GM12878 (cell line): ENCODE measurements at regions not wholly inside any gene's neighbourhood (a gene's known extent, or its start where the extent isn't known, plus 50 kb on each side); places are given as distances from the start of the nearest gene placed in this dataset.

Experiments used
- BCL3 ChIP-seq: IDR thresholded peaks from 2 replicates; pipeline ENCODE4 v1.6.1; 2011; ENCODE audit warnings: borderline replicate concordance, low read depth, mild to moderate bottlenecking, moderate library complexity, low read length; ENCODE audit not compliant: insufficient read depth, poor library complexity, severe bottlenecking
- CREB1 ChIP-seq: IDR thresholded peaks from 2 replicates; pipeline ENCODE4 v1.6.1; 2012; ENCODE audit warnings: low read depth, mild to moderate bottlenecking, inconsistent platforms
- CREM ChIP-seq: IDR thresholded peaks from 2 replicates; pipeline ENCODE4 v1.6.1; 2014; ENCODE audit warnings: antibody characterized with exemption, low read depth
- CUX1 ChIP-seq: IDR thresholded peaks from 2 replicates; pipeline ENCODE4 v1.6.1; 2012; ENCODE audit warnings: improper control_type of control experiment, low read depth, low read length; ENCODE audit not compliant: insufficient replicate concordance
- DPF2 ChIP-seq: fragments of 450-650 bp; IDR thresholded peaks from 2 replicates; pipeline ENCODE4 v1.6.1; 2017; ENCODE audit warnings: mild to moderate bottlenecking
- EED ChIP-seq: sonication (generic); IDR thresholded peaks from 2 replicates; pipeline ENCODE4 v1.6.1; 2016; ENCODE audit warnings: antibody characterized with exemption, low read depth
- ESRRA ChIP-seq: IDR thresholded peaks from 2 replicates; pipeline ENCODE4 v1.6.1; 2012; ENCODE audit warnings: mild to moderate bottlenecking, low read length, improper control_type of control experiment
- FOXM1 ChIP-seq: IDR thresholded peaks from 2 replicates; pipeline ENCODE4 v1.6.1; 2012; ENCODE audit warnings: low read depth, mild to moderate bottlenecking, inconsistent platforms, low read length, moderate library complexity
- HDAC6 ChIP-seq: fragments of 200-600 bp; sonication (generic); IDR thresholded peaks from one replicate; pipeline ENCODE4 v1.8.0; 2017; ENCODE audit warnings: antibody characterized with exemption; ENCODE audit not compliant: unreplicated experiment
- MEF2A ChIP-seq: IDR thresholded peaks from 2 replicates; pipeline ENCODE4 v1.6.1; 2011; ENCODE audit warnings: low read depth, mild to moderate bottlenecking, low read length, moderate library complexity; ENCODE audit not compliant: insufficient read depth
- MTA2 ChIP-seq: fragments of 450-650 bp; IDR thresholded peaks from 2 replicates; pipeline ENCODE4 v1.6.1; 2016; ENCODE audit warnings: low read depth, mild to moderate bottlenecking, moderate library complexity
- MTA3 ChIP-seq: IDR thresholded peaks from 2 replicates; pipeline ENCODE4 v1.6.1; 2012; ENCODE audit warnings: low read length, inconsistent platforms, borderline replicate concordance
- POLR2AphosphoS2 ChIP-seq: IDR thresholded peaks from 2 replicates; pipeline ENCODE4 v1.6.1; 2011; ENCODE audit warnings: low read depth, mild to moderate bottlenecking, low read length, improper control_type of control experiment, moderate library complexity
- POU2F2 ChIP-seq: IDR thresholded peaks from 3 replicates; pipeline ENCODE4 v1.6.1; 2011; ENCODE audit warnings: low read depth, mild to moderate bottlenecking, low read length, borderline replicate concordance
- RELB ChIP-seq: fragments of 450-650 bp; IDR thresholded peaks from 2 replicates; pipeline ENCODE4 v1.6.1; 2017; ENCODE audit warnings: low read depth, mild to moderate bottlenecking, moderate library complexity
- SKIL ChIP-seq: fragments of 450-650 bp; IDR thresholded peaks from 2 replicates; pipeline ENCODE4 v1.6.1; 2017; ENCODE audit warnings: mild to moderate bottlenecking, low read depth, inconsistent platforms; ENCODE audit not compliant: poor library complexity, severe bottlenecking
- SPI1 ChIP-seq: IDR thresholded peaks from 2 replicates; pipeline ENCODE4 v1.6.1; 2011; ENCODE audit warnings: low read depth, mild to moderate bottlenecking, low read length, moderate library complexity, borderline replicate concordance; ENCODE audit not compliant: insufficient read depth
- ZNF207 ChIP-seq: fragments of 450-650 bp; IDR thresholded peaks from 2 replicates; pipeline ENCODE4 v1.6.1; 2014; ENCODE audit warnings: antibody characterized with exemption, mild to moderate bottlenecking, borderline replicate concordance

GRCh38 chr5:143594902-143595818 is 191.7 kb upstream of the NR3C1 start (continued):
- peak; percentile 95 for TF ChIP-seq FOXM1
- peak; percentile 67; the same call in 1 of the 3 replicates for TF ChIP-seq POU2F2
- peak; percentile 64 for TF ChIP-seq EED
- peak; percentile 93 for TF ChIP-seq MTA2
- TF ChIP-seq MTA3: 0 out of 2 replicates have a peak, but pooled peaks have one; percentile 70
- TF ChIP-seq MEF2A: peak; percentile 65; the same call in 1 of the 2 replicates
- no peak for TF ChIP-seq HDAC6
- TF ChIP-seq ESRRA: no peak
- TF ChIP-seq SPI1: no peak
- peak; percentile 59 for TF ChIP-seq BCL3
- TF ChIP-seq POLR2AphosphoS2: no peak
- 0 out of 2 replicates have a peak, but pooled peaks have one; percentile 17 for TF ChIP-seq RELB
- TF ChIP-seq SKIL: peak; percentile 63
- TF ChIP-seq CREB1: peak; percentile 94
- TF ChIP-seq CUX1: no peak
- no peak for TF ChIP-seq ZNF207
- peak; percentile 93 for TF ChIP-seq DPF2
- TF ChIP-seq CREM: peak; percentile 96
